Testis (tissue), 2 donors: ENCODE measurements at regions not wholly inside any gene's neighbourhood (a gene's known extent, or its start where the extent isn't known, plus 50 kb on each side); places are given as distances from the start of the nearest gene placed in this dataset.

Source experiments
- small RNA-seq, 2 donors: library from RNA; depleted of rRNA; stranded (forward); fragments of <200 nt; gene quantifications; one replicate each; pipeline ENCODE3, GENCODE V24; 2016

Small RNAs in the stretch of these regions (small RNA-seq; reads per million reads assigned to genes)
- gene AC107983.1: 0 reads per million in 2 donors
